Heart left ventricle (tissue), 16 donors: ENCODE measurements at regions not wholly inside any gene's neighbourhood (a gene's known extent, or its start where the extent isn't known, plus 50 kb on each side); places are given as distances from the start of the nearest gene placed in this dataset.
A peak's percentile ranks its signal among the peaks of the same experiment; 100 is the strongest.

ENCODE experiments used
- ATAC-seq, 4 donors: fragments of 200-7000 bp; cut with Tn5 transposase; one replicate each; pipeline ENCODE4 v1.9.1; 2020 to 2022; ENCODE audit warnings: moderate library complexity in 4 of 4, mild to moderate bottlenecking in 3 of 4, moderate number of reproducible peaks in 1 of 4
- DNase-seq, 5 donors: peaks; one replicate each; pipeline ENCODE4 v3.0.0-alpha.2; 2020
- H3K27ac ChIP-seq, 12 donors: fragments of 200-600 bp; sonication (generic) in 4 of 12; one replicate each; pipeline versions ENCODE4 v1.5.0 to v1.8.0; 2016 to 2022; ENCODE audit warnings: mild to moderate bottlenecking in 2 of 12
- H3K27me3 ChIP-seq, 9 donors: fragments of 200-600 bp; sonication (generic) in 2 of 9; one replicate each; pipeline versions ENCODE4 v1.5.1 to v1.8.0; 2016 to 2022; ENCODE audit warnings: mild to moderate bottlenecking in 3 of 9
- H3K36me3 ChIP-seq, 9 donors: fragments of 200-600 bp; sonication (generic) in 2 of 9; one replicate each; pipeline versions ENCODE4 v1.5.0 to v1.8.0; 2018 to 2022; ENCODE audit warnings: mild to moderate bottlenecking in 2 of 9
- H3K4me1 ChIP-seq, 12 donors: fragments of 200-600 bp; sonication (generic) in 4 of 12; one replicate each; pipeline versions ENCODE4 v1.5.0 to v1.8.0; 2016 to 2022; ENCODE audit warnings: mild to moderate bottlenecking in 3 of 12
- H3K4me3 ChIP-seq, 12 donors: fragments of 200-600 bp; sonication (generic) in 4 of 12; one replicate each; pipeline versions ENCODE4 v1.5.0 to v1.8.0; 2017 to 2022; ENCODE audit warnings: mild to moderate bottlenecking in 9 of 12, moderate library complexity in 4 of 12
- H3K9me3 ChIP-seq, 12 donors: fragments of 200-600 bp; sonication (generic) in 4 of 12; one replicate each; pipeline versions ENCODE4 v1.5.0 to v1.8.0; 2016 to 2022; ENCODE audit warnings: mild to moderate bottlenecking in 1 of 12
- CTCF ChIP-seq, 12 donors: fragments of 200-600 bp; sonication (generic) in 4 of 12; IDR thresholded peaks; one replicate each; pipeline versions ENCODE4 v1.5.0 to v1.8.0; 2018 to 2022; ENCODE audit warnings: antibody characterized with exemption in 12 of 12, mild to moderate bottlenecking in 5 of 12
- POLR2A ChIP-seq, 2 donors: fragments of 450-650 bp; IDR thresholded peaks; one replicate each; pipeline ENCODE4 v1.6.1; 2017; ENCODE audit warnings: antibody characterized with exemption in 2 of 2, mild to moderate bottlenecking in 2 of 2, moderate library complexity in 2 of 2
- WGBS, 4 donors: extraction: QIAGEN DNeasy Blood & Tissue Kit in 2 of 4; methylation state at CpG; one replicate each; pipeline versions ENCODE4 v1.1.5 to v1.1.7; 2013 to 2018; 5-methylcytosine and 5-hydroxymethylcytosine counted together
- intact Hi-C, 10 donors: fragments of 100-400 bp; cut with DNase I; formaldehyde crosslinking; loops; one replicate each; pipeline versions ENCODE4 v1.11.1 to v1.14.2; 2022
- donor health status: ischemic (EF 13 %, LVEDD 7.1; RV severe dilation, severe dysfunction).
- donor health status: healthy with polysubstance abuse.
- donor health status: DM: no; HTN: yes; CAD: no.
- donor health status: DM: no; HTN: no; CAD: no.
- donor health status: ischemic (EF 25% LVEDD 6.9; RV normal size, moderate dysfunction).
- donor health status: ischemic (EF 25% LVEDD 5.7; RV mildly dilated, moderate dysfunction).
- donor health status: healthy.
- donor health status: DM: yes; HTN: yes; CAD: no.
- donor health status: ischemic (EF 35%, LVEDD 5.7; RV mildly dilated, moderate dysfunction).
- donor health status: nonischemic (EF 11% LVEDD 7.7; RV severe dilation, severe dysfunction).
- donor health status: DM: yes; HTN: yes; CAD: no.
- donor health status: PGD.
- donor health status: ischemic (EF 29% LVEDD 5.4; RV normal size, mild dysfunction).
- donor health status: nonischemic (EF 23%, LVEDD 6.1; RV moderate dilation, normal function).

- no peak for ATAC-seq
- intact Hi-C loops, result no loop called here
- 41 to 66% (median 48%) methylated on average over 2 of the region's 2 CpGs for WGBS, 4 donors
Observed at GRCh38 chr18:47500930-47501329, 249.5 kb upstream of the SKOR2 start.

GRCh38 chr18:47492691-47493090, 241.2 kb upstream of the SKOR2 start:
- intact Hi-C loops, result no loop called here
- Histone ChIP-seq H3K4me1 (peaks cover 0 to 4% (median 0%) of the 10 kb centered on the region in 12 donors), H3K9me3 (no peaks in the 10 kb centered on the region)

More at GRCh38 chr18:47500930-47501329, 249.5 kb upstream of the SKOR2 start:
- Histone ChIP-seq H3K36me3 (no peaks in the 10 kb centered on the region), H3K4me3 (no peak overlapping the region), H3K27me3 (peaks cover 0 to 16% (median 0%) of the 10 kb centered on the region in 9 donors), H3K9me3 (no peaks in the 10 kb centered on the region), H3K27ac (no peak overlapping the region), H3K4me1 (no peaks in the 10 kb centered on the region)
- no peak for TF ChIP-seq POLR2A (IDR thresholded peaks at IDR 0.05)
- no peak for TF ChIP-seq CTCF (IDR thresholded peaks at IDR 0.05)
- DNase-seq, result no peak

GRCh38 chr18:47490882-47491281, 239.4 kb upstream of the SKOR2 start:
- WGBS, 4 donors, result 4 to 12% (median 5%) methylated on average over 5 of the region's 5 CpGs
- H3K36me3 ChIP-seq, result no peaks in the 10 kb centered on the region
- H3K27ac ChIP-seq, result no peak overlapping the region
- H3K4me3 ChIP-seq, result no peak overlapping the region
- ATAC-seq (peak in 2 of 4 donors; percentile 45 to 56), DNase-seq (peak in 1 of 5 donors; percentile 28)
- peaks cover 0 to 4% (median 0%) of the 10 kb centered on the region in 12 donors for H3K4me1 ChIP-seq
- peaks cover 0 to 2% (median 0%) of the 10 kb centered on the region in 9 donors for H3K27me3 ChIP-seq
- no peaks in the 10 kb centered on the region for H3K9me3 ChIP-seq
- intact Hi-C loops, result no loop called here
- TF ChIP-seq POLR2A (IDR thresholded peaks at IDR 0.05) (no peak), CTCF (IDR thresholded peaks at IDR 0.05) (no peak)

More at GRCh38 chr18:47492691-47493090, 241.2 kb upstream of the SKOR2 start:
- Histone ChIP-seq H3K4me3 (no peak overlapping the region), H3K36me3 (no peaks in the 10 kb centered on the region), H3K27me3 (peaks cover 0 to 2% (median 0%) of the 10 kb centered on the region in 9 donors), H3K27ac (no peak overlapping the region)
- no peak for DNase-seq
- no peak for ATAC-seq
- TF ChIP-seq CTCF (IDR thresholded peaks at IDR 0.05) (no peak), POLR2A (IDR thresholded peaks at IDR 0.05) (no peak)
- 81 to 86% (median 84%) methylated on average over 3 of the region's 3 CpGs for WGBS, 4 donors

- DNase-seq, result peak in 2 of 5 donors; percentile 11 to 45
- intact Hi-C loops, result no loop called here
Observed at GRCh38 chr18:47485221-47485797, 233.8 kb upstream of the SKOR2 start.

More at GRCh38 chr18:47485221-47485797, 233.8 kb upstream of the SKOR2 start:
- Histone ChIP-seq H3K4me3 (no peak overlapping the region), H3K36me3 (no peaks in the 10 kb centered on the region), H3K9me3 (no peaks in the 10 kb centered on the region), H3K27me3 (peaks cover 0 to 5% (median 0%) of the 10 kb centered on the region in 9 donors), H3K27ac (no peak overlapping the region), H3K4me1 (peaks cover 0 to 13% (median 0%) of the 10 kb centered on the region in 12 donors)
- 53 to 60% (median 57%) methylated on average over 5 of the region's 5 CpGs for WGBS, 4 donors
- no peak for TF ChIP-seq CTCF (IDR thresholded peaks at IDR 0.05)
- no peak for TF ChIP-seq POLR2A (IDR thresholded peaks at IDR 0.05)
- ATAC-seq, result peak; percentile 36 to 55 (median 48)
